Mammary epithelial cell (primary cell): ENCODE measurements at regions not wholly inside any gene's neighbourhood (a gene's known extent, or its start where the extent isn't known, plus 50 kb on each side); places are given as distances from the start of the nearest gene placed in this dataset.

ENCODE experiments used
- CTCF ChIP-seq, 2 donors: IDR thresholded peaks in 1 of 2; conservative IDR thresholded peaks in 1 of 2; 2 replicates each; pipeline ENCODE4 v1.5.1; 2011 to 2012; ENCODE audit warnings: inconsistent platforms in 2 of 2, low read length in 2 of 2, mild to moderate bottlenecking in 2 of 2, control low read depth in 1 of 2, low read depth in 1 of 2; ENCODE audit not compliant: insufficient read depth in 1 of 2; ENCODE audit errors: extremely low read depth in 1 of 2
- EZH2 ChIP-seq: IDR thresholded peaks from 2 replicates; pipeline ENCODE4 v1.6.1; 2012; ENCODE audit warnings: low read length, inconsistent platforms, borderline replicate concordance

DNA sequence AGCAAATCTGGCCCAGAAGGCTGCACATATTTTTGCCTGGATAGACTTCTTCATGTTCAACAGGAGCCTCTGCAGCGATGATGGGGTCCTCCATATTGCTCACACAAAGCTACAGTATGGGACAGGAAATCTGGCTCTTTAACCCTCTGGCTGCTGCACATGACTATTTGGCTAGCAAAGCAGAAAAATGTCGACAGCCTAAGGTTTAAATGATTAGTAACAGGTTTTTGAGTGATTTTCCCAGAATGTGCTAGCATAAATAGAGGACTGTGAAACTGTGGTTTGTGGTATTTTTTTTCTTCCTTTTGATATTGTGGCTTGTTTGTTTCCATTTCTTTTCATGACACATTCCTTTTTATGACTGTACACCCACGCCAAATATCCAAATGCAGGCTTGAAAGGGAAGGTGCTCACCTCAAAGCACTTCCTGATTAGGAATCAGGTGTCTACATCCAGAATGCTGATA is 120.2 kb upstream of the GK2 start:
- no peak for TF ChIP-seq CTCF (conservative IDR thresholded peaks at IDR 0.05 in 1 of 2, IDR thresholded peaks at IDR 0.05 in 1 of 2; ENCODE audit: extremely low read depth in 1 of 2, insufficient read depth in 1 of 2, low read depth in 1 of 2, low read length in 2 of 2)
- no peak for TF ChIP-seq EZH2
